K562 (cell line): ENCODE measurements at regions not wholly inside any gene's neighbourhood (a gene's known extent, or its start where the extent isn't known, plus 50 kb on each side); places are given as distances from the start of the nearest gene placed in this dataset.

Experiments used
- CHD4 ChIP-seq: fragments of 200-600 bp; sonication (generic); IDR thresholded peaks from 3 replicates; pipeline ENCODE4 v1.6.1; 2012; ENCODE audit warnings: low read depth, mild to moderate bottlenecking, mixed read lengths, low read length, inconsistent platforms; ENCODE audit not compliant: insufficient read depth, insufficient replicate concordance, poor library complexity, severe bottlenecking
- CTCF ChIP-seq, 3 experiments: IDR thresholded peaks in 2 of 3; conservative IDR thresholded peaks in 1 of 3; 2 replicates each; pipeline ENCODE4 v1.5.1; 2011 to 2012; ENCODE audit warnings: low read length in 3 of 3, mild to moderate bottlenecking in 3 of 3, control low read depth in 2 of 3, improper control_type of control experiment in 1 of 3, inconsistent platforms in 1 of 3, low read depth in 1 of 3, mixed read lengths in 1 of 3, moderate library complexity in 1 of 3; ENCODE audit not compliant: insufficient read depth in 2 of 3
- POLR2AphosphoS5 ChIP-seq: IDR thresholded peaks from 2 replicates; pipeline ENCODE4 v1.6.1; 2011; ENCODE audit warnings: mild to moderate bottlenecking, low read depth, low read length, moderate library complexity; ENCODE audit not compliant: control insufficient read depth, insufficient read depth
- SP1 ChIP-seq: sonication (generic); formaldehyde crosslinking; IDR thresholded peaks from 2 replicates; pipeline ENCODE4 v1.8.1; 2022; ENCODE audit warnings: mild to moderate bottlenecking, missing genetic modification reagents

GRCh38 chr1:81270051-81270450, 530.7 kb upstream of the ADGRL2 start:
- no peak for TF ChIP-seq CHD4
- no peak for TF ChIP-seq SP1 (CRISPR knock-in tag)
- TF ChIP-seq POLR2AphosphoS5: no peak
- TF ChIP-seq CTCF (IDR thresholded peaks at IDR 0.05 in 2 of 3, conservative IDR thresholded peaks at IDR 0.05 in 1 of 3; ENCODE audit: insufficient read depth in 2 of 3, low read depth in 1 of 3, low read length in 3 of 3): no peak
